GM12878 (cell line): ENCODE measurements at regions not wholly inside any gene's neighbourhood (a gene's known extent, or its start where the extent isn't known, plus 50 kb on each side); places are given as distances from the start of the nearest gene placed in this dataset.

Experiments
- ATAC-seq: fragments of 200-7000 bp; cut with Tn5 transposase; 3 replicates; pipeline ENCODE4 v1.9.1; 2020; ENCODE audit warnings: mild to moderate bottlenecking, moderate library complexity
- BruUV-seq: library from RNA; stranded (reverse); fragments of 400-500 nt; replicated peaks from 2 replicates; lab custom pipeline; 2021; lab: Mats Ljungman, UMichigan
- CTCF ChIA-PET: fragments of 300-600 bp; sonication (Branson Sonifier 250); formaldehyde crosslinking; extraction: SDS; loops from one replicate; lab custom pipeline; 2021; ENCODE audit warnings: inconsistent platforms; lab: Yijun Ruan, JAX
- POLR2A ChIA-PET: fragments of 350-600 bp; formaldehyde crosslinking; extraction: SDS; loops from one replicate; lab custom pipeline; 2021; ENCODE audit warnings: inconsistent platforms; lab: Charles Lee
- RAD21 ChIA-PET: fragments of 300-600 bp; sonication (Branson Sonifier 250); formaldehyde crosslinking; loops from one replicate; lab custom pipeline; 2023; ENCODE audit warnings: antibody characterized with exemption; ENCODE audit not compliant: unreplicated experiment; lab: Charles Lee
- SMC1A ChIA-PET: fragments of 300-600 bp; sonication (Branson Sonifier 250); formaldehyde crosslinking; loops from one replicate; lab custom pipeline; 2023; ENCODE audit not compliant: unreplicated experiment, uncharacterized antibody; lab: Charles Lee
- DNase-seq: peaks from one replicate; pipeline ENCODE4 v3.0.0-alpha.2; 2011; ENCODE audit warnings: low read depth, low spot score
- FAIRE-seq: peaks from 3 replicates; lab custom pipeline; 2011; peaks lifted over from hg19 to GRCh38; lab: Jason Lieb, UNC
- H2AFZ ChIP-seq: 2 replicates; pipeline ENCODE4 v1.6.0; 2011; ENCODE audit warnings: low read depth, low read length, control low read depth; ENCODE audit not compliant: control insufficient read depth
- H3K27ac ChIP-seq: 2 replicates; pipeline ENCODE4 v1.5.1; 2011; ENCODE audit warnings: control low read depth; ENCODE audit not compliant: control insufficient read depth, insufficient read depth
- H3K27me3 ChIP-seq, 2 experiments: replicated peaks in 1 of 2; 2 replicates each; pipeline versions ENCODE4 v1.6.0 to v1.6.1; 2011; ENCODE audit warnings: low read length in 1 of 2; ENCODE audit not compliant: control insufficient read depth in 2 of 2, insufficient read depth in 2 of 2
- H3K36me3 ChIP-seq, 2 experiments: 2 replicates each; pipeline ENCODE4 v1.5.1; 2011; ENCODE audit warnings: low read length in 1 of 2; ENCODE audit not compliant: control insufficient read depth in 2 of 2, insufficient read depth in 2 of 2
- H3K4me1 ChIP-seq: 2 replicates; pipeline ENCODE4 v1.6.1; 2011; ENCODE audit warnings: mild to moderate bottlenecking, low read length, moderate library complexity, mixed read lengths; ENCODE audit not compliant: control insufficient read depth, insufficient read depth
- H3K4me2 ChIP-seq: 2 replicates; pipeline ENCODE4 v1.6.0; 2011; ENCODE audit warnings: control low read depth; ENCODE audit not compliant: control insufficient read depth, insufficient read depth
- H3K4me3 ChIP-seq: fragments of 200-600 bp; sonication (generic); 2 replicates; pipeline ENCODE4 v1.5.1; 2016
- H3K79me2 ChIP-seq: 2 replicates; pipeline ENCODE4 v1.6.0; 2011; ENCODE audit warnings: low read length; ENCODE audit not compliant: control insufficient read depth, insufficient read depth
- H3K9ac ChIP-seq: 2 replicates; pipeline ENCODE4 v1.8.0; 2011; ENCODE audit warnings: low read length, control low read depth, mixed read lengths; ENCODE audit not compliant: control insufficient read depth, insufficient read depth
- H3K9me3 ChIP-seq: replicated peaks from 3 replicates; pipeline ENCODE4 v1.5.1; 2011; ENCODE audit warnings: mild to moderate bottlenecking, low read length; ENCODE audit not compliant: control insufficient read depth, insufficient read depth
- H4K20me1 ChIP-seq: 2 replicates; pipeline ENCODE4 v1.6.0; 2011; ENCODE audit not compliant: control insufficient read depth, insufficient read depth
- BMI1 ChIP-seq: fragments of 450-650 bp; IDR thresholded peaks from 2 replicates; pipeline ENCODE4 v1.6.1; 2016; ENCODE audit warnings: mild to moderate bottlenecking, moderate library complexity, borderline replicate concordance
- BRCA1 ChIP-seq: IDR thresholded peaks from 2 replicates; pipeline ENCODE4 v1.6.1; 2011; ENCODE audit warnings: low read depth, low read length, improper control_type of control experiment
- IKZF1 ChIP-seq: fragments of 450-650 bp; conservative IDR thresholded peaks from 2 replicates; pipeline ENCODE4 v1.6.1; 2017; ENCODE audit warnings: antibody characterized with exemption, mild to moderate bottlenecking
- LARP7 ChIP-seq: fragments of 450-650 bp; IDR thresholded peaks from 2 replicates; pipeline ENCODE4 v1.6.1; 2017; ENCODE audit warnings: mild to moderate bottlenecking
- NFYA ChIP-seq: IDR thresholded peaks from 2 replicates; pipeline ENCODE4 v1.6.1; 2011; ENCODE audit warnings: low read depth, mild to moderate bottlenecking, low read length, improper control_type of control experiment, borderline replicate concordance
- RAD21 ChIP-seq: IDR thresholded peaks from 2 replicates; pipeline ENCODE4 v1.6.1; 2011; ENCODE audit warnings: mild to moderate bottlenecking, low read depth, low read length, moderate library complexity; ENCODE audit not compliant: insufficient read depth
- RELA ChIP-seq: fragments of 450-650 bp; IDR thresholded peaks from 2 replicates; pipeline ENCODE4 v1.8.0; 2014; ENCODE audit warnings: borderline replicate concordance; ENCODE audit not compliant: partially characterized antibody
- SIX5 ChIP-seq: IDR thresholded peaks from 2 replicates; pipeline ENCODE4 v1.6.1; 2011; ENCODE audit warnings: mild to moderate bottlenecking, low read depth, low read length, moderate library complexity; ENCODE audit not compliant: severe bottlenecking
- SMC3 ChIP-seq: IDR thresholded peaks from 2 replicates; pipeline ENCODE4 v1.6.1; 2011; ENCODE audit warnings: low read length, improper control_type of control experiment, borderline replicate concordance
- SREBF2 ChIP-seq: IDR thresholded peaks from 2 replicates; pipeline ENCODE4 v1.6.1; 2012; ENCODE audit warnings: mild to moderate bottlenecking, low read length
- TCF3 ChIP-seq: IDR thresholded peaks from 2 replicates; pipeline ENCODE4 v1.6.1; 2012; ENCODE audit warnings: low read depth, mild to moderate bottlenecking, low read length, borderline replicate concordance; ENCODE audit not compliant: insufficient read depth
- WRNIP1 ChIP-seq: IDR thresholded peaks from 2 replicates; pipeline ENCODE4 v1.6.1; 2011; ENCODE audit warnings: low read depth, low read length, improper control_type of control experiment, borderline replicate concordance
- WGBS: methylation state at CpG from one replicate; pipeline ENCODE4 v1.1.6; 2016; ENCODE audit warnings: low lambda C conversion rate; ENCODE audit not compliant: insufficient replicate concordance, insufficient coverage; ENCODE audit errors: missing lambda C conversion rate; 5-methylcytosine and 5-hydroxymethylcytosine counted together
- in situ Hi-C: fragments of 300-500 bp; cut with MboI; formaldehyde crosslinking; loops from 9 replicates; pipeline ENCODE4 v1.14.3; 2018; ENCODE audit warnings: mixed read lengths
- intact Hi-C: fragments of 100-400 bp; cut with micrococcal nuclease; formaldehyde crosslinking; loops from one replicate; pipeline ENCODE4 v1.14.2; 2022; ENCODE audit not compliant: unreplicated experiment
- TF ChIP-seq, protein P1 (sequence below): fragments of 450-650 bp; IDR thresholded peaks from 2 replicates; pipeline ENCODE4 v1.6.1; 2016; ENCODE audit warnings: mild to moderate bottlenecking
- TF ChIP-seq, protein P2 (sequence below): fragments of 150-350 bp; IDR thresholded peaks from 2 replicates; pipeline ENCODE4 v1.6.1; 2014; ENCODE audit warnings: mild to moderate bottlenecking, low read depth, low read length

DNA sequence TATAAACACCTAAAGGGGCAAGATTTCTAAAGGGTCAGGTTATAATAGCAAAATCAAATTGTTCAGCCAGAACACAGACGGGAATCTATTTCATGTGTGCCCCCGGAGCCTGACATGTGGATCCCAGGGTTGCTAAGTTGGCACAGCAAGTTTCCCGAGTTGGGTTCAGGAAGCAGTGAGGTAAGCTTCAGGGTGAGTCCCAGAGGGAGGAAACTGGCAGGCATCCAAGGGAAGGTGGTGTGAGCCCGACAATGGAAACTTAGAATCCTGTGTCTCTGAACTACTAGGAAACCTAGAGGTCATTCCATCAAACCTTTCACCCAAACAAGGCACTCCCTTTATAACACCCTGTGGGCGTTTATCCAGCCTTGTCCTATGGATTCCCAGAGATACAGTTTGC lies 98.4 kb downstream of the ADRB2 start:
- H2AFZ ChIP-seq, result no peak overlapping the region
- POLR2A ChIA-PET, result no interaction called here
- no peaks in the 10 kb centered on the region for H3K79me2 ChIP-seq
- intact Hi-C loops, result no loop called here
- no peaks in the 10 kb centered on the region for H4K20me1 ChIP-seq
- H3K9ac ChIP-seq, result no peak overlapping the region
- WGBS, result 27% methylated on average over 5 of the region's 5 CpGs
- in situ Hi-C loops, result no loop called here
- no peak for FAIRE-seq
- H3K27me3 ChIP-seq, result no peaks in the 10 kb centered on the region
- TF ChIP-seq NFYA, result no peak
- no peak for TF ChIP-seq TCF3
- no peak for TF ChIP-seq SIX5
- TF ChIP-seq SREBF2, result no peak
- no peak for TF ChIP-seq RAD21
- no peak for TF ChIP-seq RELA
- TF ChIP-seq, protein P1, sequence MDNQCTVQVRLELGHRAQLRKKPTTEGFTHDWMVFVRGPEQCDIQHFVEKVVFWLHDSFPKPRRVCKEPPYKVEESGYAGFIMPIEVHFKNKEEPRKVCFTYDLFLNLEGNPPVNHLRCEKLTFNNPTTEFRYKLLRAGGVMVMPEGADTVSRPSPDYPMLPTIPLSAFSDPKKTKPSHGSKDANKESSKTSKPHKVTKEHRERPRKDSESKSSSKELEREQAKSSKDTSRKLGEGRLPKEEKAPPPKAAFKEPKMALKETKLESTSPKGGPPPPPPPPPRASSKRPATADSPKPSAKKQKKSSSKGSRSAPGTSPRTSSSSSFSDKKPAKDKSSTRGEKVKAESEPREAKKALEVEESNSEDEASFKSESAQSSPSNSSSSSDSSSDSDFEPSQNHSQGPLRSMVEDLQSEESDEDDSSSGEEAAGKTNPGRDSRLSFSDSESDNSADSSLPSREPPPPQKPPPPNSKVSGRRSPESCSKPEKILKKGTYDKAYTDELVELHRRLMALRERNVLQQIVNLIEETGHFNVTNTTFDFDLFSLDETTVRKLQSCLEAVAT, result no peak
- TF ChIP-seq WRNIP1, result no peak
- TF ChIP-seq BRCA1, result no peak
- no peak for TF ChIP-seq BMI1
- TF ChIP-seq LARP7, result no peak
- TF ChIP-seq SMC3, result no peak
- TF ChIP-seq IKZF1, result no peak
- TF ChIP-seq, protein P2, sequence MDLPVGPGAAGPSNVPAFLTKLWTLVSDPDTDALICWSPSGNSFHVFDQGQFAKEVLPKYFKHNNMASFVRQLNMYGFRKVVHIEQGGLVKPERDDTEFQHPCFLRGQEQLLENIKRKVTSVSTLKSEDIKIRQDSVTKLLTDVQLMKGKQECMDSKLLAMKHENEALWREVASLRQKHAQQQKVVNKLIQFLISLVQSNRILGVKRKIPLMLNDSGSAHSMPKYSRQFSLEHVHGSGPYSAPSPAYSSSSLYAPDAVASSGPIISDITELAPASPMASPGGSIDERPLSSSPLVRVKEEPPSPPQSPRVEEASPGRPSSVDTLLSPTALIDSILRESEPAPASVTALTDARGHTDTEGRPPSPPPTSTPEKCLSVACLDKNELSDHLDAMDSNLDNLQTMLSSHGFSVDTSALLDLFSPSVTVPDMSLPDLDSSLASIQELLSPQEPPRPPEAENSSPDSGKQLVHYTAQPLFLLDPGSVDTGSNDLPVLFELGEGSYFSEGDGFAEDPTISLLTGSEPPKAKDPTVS, result no peak
- TF ChIP-seq, all 136 proteins: peak for 0
- no peak overlapping the region for H3K27ac ChIP-seq
- BruUV-seq, result no TSS peak
- H3K4me1 ChIP-seq, result no peaks in the 10 kb centered on the region
- no peak for ATAC-seq
- no peaks in the 10 kb centered on the region for H3K9me3 ChIP-seq
- no peak overlapping the region for H3K4me3 ChIP-seq
- ChIA-PET SMC1A (no interaction called here), CTCF (no interaction called here), RAD21 (interaction anchor here (1.3 kb wide), 1 partner anchor 33 kb away, joined by 3 read pairs; no protein-coding TSS in a partner anchor)
- H3K4me2 ChIP-seq, result no peak overlapping the region
- H3K36me3 ChIP-seq, result no peaks in the 10 kb centered on the region
- DNase-seq, result no peak
